GM12874 (cell line): ENCODE measurements at regions not wholly inside any gene's neighbourhood (a gene's known extent, or its start where the extent isn't known, plus 50 kb on each side); places are given as distances from the start of the nearest gene placed in this dataset.

Source experiments
- CTCF ChIP-seq: IDR thresholded peaks from 2 replicates; pipeline ENCODE4 v1.5.1; 2011; ENCODE audit warnings: low read depth, mild to moderate bottlenecking, control low read depth, low read length, moderate library complexity; ENCODE audit not compliant: insufficient read depth

GRCh38 chr15:85997618-85998017 lies 82.1 kb upstream of the AGBL1 start:
- no peak for TF ChIP-seq CTCF

- TF ChIP-seq CTCF, result no peak
Observed at GRCh38 chr15:85999658-86000057, 80.0 kb upstream of the AGBL1 start.

GRCh38 chr15:86001200-86001599 lies 78.5 kb upstream of the AGBL1 start:
- TF ChIP-seq CTCF, result no peak

GRCh38 chr15:86002444-86002843 lies 77.2 kb upstream of the AGBL1 start:
- no peak for TF ChIP-seq CTCF

GRCh38 chr15:86004061-86004460 lies 75.6 kb upstream of the AGBL1 start:
- TF ChIP-seq CTCF, result no peak

- no peak for TF ChIP-seq CTCF
Observed at GRCh38 chr15:86006546-86006945, 73.1 kb upstream of the AGBL1 start.

GRCh38 chr15:86009727-86010126 lies 69.9 kb upstream of the AGBL1 start:
- TF ChIP-seq CTCF, result no peak

- no peak for TF ChIP-seq CTCF
Observed at GRCh38 chr15:86010398-86010797, 69.3 kb upstream of the AGBL1 start.
